ENCODE measurements at regions not wholly inside any gene's neighbourhood (a gene's known extent, or its start where the extent isn't known, plus 50 kb on each side); places are given as distances from the start of the nearest gene placed in this dataset.

- Histone ChIP-seq H3K4me3 (ENCODE audit: low read depth, low read length) (no peak overlapping the region), H3K27me3 (ENCODE audit: insufficient read depth, low read depth, severe bottlenecking) (no peaks in the 10 kb centered on the region), H3K27ac (no peak overlapping the region), H3K9me3 (ENCODE audit: severe bottlenecking) (peaks cover 2% of the 10 kb centered on the region), H3K36me3 (no peaks in the 10 kb centered on the region)
- DNase-seq, result no peak
- TF ChIP-seq CTCF (IDR thresholded peaks at IDR 0.05; ENCODE audit: low read depth, low read length), result no peak
Observed at GRCh38 chr12:127457726-127458125, 809.2 kb upstream of the TMEM132C start.

- DNase-seq, result no peak
- H3K9me3 ChIP-seq (ENCODE audit: severe bottlenecking), result peaks cover 2% of the 10 kb centered on the region
- no peaks in the 10 kb centered on the region for H3K27me3 ChIP-seq (ENCODE audit: insufficient read depth, low read depth, severe bottlenecking)
- H3K27ac ChIP-seq, result no peak overlapping the region
- TF ChIP-seq CTCF (IDR thresholded peaks at IDR 0.05; ENCODE audit: low read depth, low read length), result no peak
- H3K36me3 ChIP-seq, result no peaks in the 10 kb centered on the region
- H3K4me3 ChIP-seq (ENCODE audit: low read depth, low read length), result no peak overlapping the region
Observed at GRCh38 chr12:127459166-127459565, 807.8 kb upstream of the TMEM132C start.

GRCh38 chr12:127459687-127460086 lies 807.3 kb upstream of the TMEM132C start:
- Histone ChIP-seq H3K27me3 (ENCODE audit: insufficient read depth, low read depth, severe bottlenecking) (no peaks in the 10 kb centered on the region), H3K9me3 (ENCODE audit: severe bottlenecking) (peaks cover 2% of the 10 kb centered on the region), H3K36me3 (no peaks in the 10 kb centered on the region), H3K27ac (no peak overlapping the region), H3K4me3 (ENCODE audit: low read depth, low read length) (no peak overlapping the region)
- TF ChIP-seq CTCF (IDR thresholded peaks at IDR 0.05; ENCODE audit: low read depth, low read length), result no peak
- no peak for DNase-seq

- DNase-seq, result no peak
- Histone ChIP-seq H3K9me3 (ENCODE audit: severe bottlenecking) (peaks cover 2% of the 10 kb centered on the region), H3K27me3 (ENCODE audit: insufficient read depth, low read depth, severe bottlenecking) (no peaks in the 10 kb centered on the region), H3K4me3 (ENCODE audit: low read depth, low read length) (no peak overlapping the region), H3K36me3 (no peaks in the 10 kb centered on the region), H3K27ac (no peak overlapping the region)
- TF ChIP-seq CTCF (IDR thresholded peaks at IDR 0.05; ENCODE audit: low read depth, low read length), result no peak
Observed at GRCh38 chr12:127463237-127463636, 803.7 kb upstream of the TMEM132C start.

GRCh38 chr12:127469331-127469730 lies 797.6 kb upstream of the TMEM132C start:
- TF ChIP-seq CTCF (IDR thresholded peaks at IDR 0.05; ENCODE audit: low read depth, low read length), result no peak
- Histone ChIP-seq H3K27ac (no peak overlapping the region), H3K4me3 (ENCODE audit: low read depth, low read length) (no peak overlapping the region), H3K36me3 (no peaks in the 10 kb centered on the region), H3K27me3 (ENCODE audit: insufficient read depth, low read depth, severe bottlenecking) (no peaks in the 10 kb centered on the region), H3K9me3 (ENCODE audit: severe bottlenecking) (no peaks in the 10 kb centered on the region)
- no peak for DNase-seq

- TF ChIP-seq CTCF (IDR thresholded peaks at IDR 0.05; ENCODE audit: low read depth, low read length), result no peak
- no peak overlapping the region for H3K4me3 ChIP-seq (ENCODE audit: low read depth, low read length)
- no peaks in the 10 kb centered on the region for H3K9me3 ChIP-seq (ENCODE audit: severe bottlenecking)
- no peaks in the 10 kb centered on the region for H3K27me3 ChIP-seq (ENCODE audit: insufficient read depth, low read depth, severe bottlenecking)
- no peak overlapping the region for H3K27ac ChIP-seq
- no peaks in the 10 kb centered on the region for H3K36me3 ChIP-seq
- DNase-seq, result no peak
Observed at GRCh38 chr12:127473766-127474165, 793.2 kb upstream of the TMEM132C start.
